GM19239 (cell line): ENCODE measurements at regions not wholly inside any gene's neighbourhood (a gene's known extent, or its start where the extent isn't known, plus 50 kb on each side); places are given as distances from the start of the nearest gene placed in this dataset.
A peak's percentile ranks its signal among the peaks of the same experiment; 100 is the strongest.

Experiments
- DNase-seq: peaks from one replicate; pipeline ENCODE4 v3.0.0; 2011; ENCODE audit warnings: low spot score; ENCODE audit not compliant: insufficient read length
- FAIRE-seq: peaks from 2 replicates; lab custom pipeline; 2011; peaks lifted over from hg19 to GRCh38; lab: Jason Lieb, UNC

DNA sequence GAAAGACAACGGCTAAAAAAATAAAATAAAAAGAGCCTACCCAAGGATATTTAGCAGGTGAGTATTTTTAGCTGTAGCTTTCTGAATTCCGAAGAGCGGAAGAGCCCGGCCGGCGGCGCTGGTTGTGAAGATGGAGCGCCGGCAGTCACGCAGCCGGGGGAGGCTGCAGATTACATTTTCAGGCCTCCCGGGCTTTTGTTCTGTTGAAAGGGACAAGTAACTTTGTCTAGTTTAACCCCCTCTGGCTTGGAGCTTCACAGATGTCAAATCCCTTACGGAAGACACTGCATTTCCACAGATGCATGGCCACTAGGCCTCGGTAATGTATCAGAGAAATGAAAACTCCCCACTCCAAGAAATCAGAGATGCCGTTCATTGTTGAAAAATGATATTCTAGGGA, 497.6 kb upstream of the MKI67 start:
- no peak for FAIRE-seq
- no peak for DNase-seq

DNA sequence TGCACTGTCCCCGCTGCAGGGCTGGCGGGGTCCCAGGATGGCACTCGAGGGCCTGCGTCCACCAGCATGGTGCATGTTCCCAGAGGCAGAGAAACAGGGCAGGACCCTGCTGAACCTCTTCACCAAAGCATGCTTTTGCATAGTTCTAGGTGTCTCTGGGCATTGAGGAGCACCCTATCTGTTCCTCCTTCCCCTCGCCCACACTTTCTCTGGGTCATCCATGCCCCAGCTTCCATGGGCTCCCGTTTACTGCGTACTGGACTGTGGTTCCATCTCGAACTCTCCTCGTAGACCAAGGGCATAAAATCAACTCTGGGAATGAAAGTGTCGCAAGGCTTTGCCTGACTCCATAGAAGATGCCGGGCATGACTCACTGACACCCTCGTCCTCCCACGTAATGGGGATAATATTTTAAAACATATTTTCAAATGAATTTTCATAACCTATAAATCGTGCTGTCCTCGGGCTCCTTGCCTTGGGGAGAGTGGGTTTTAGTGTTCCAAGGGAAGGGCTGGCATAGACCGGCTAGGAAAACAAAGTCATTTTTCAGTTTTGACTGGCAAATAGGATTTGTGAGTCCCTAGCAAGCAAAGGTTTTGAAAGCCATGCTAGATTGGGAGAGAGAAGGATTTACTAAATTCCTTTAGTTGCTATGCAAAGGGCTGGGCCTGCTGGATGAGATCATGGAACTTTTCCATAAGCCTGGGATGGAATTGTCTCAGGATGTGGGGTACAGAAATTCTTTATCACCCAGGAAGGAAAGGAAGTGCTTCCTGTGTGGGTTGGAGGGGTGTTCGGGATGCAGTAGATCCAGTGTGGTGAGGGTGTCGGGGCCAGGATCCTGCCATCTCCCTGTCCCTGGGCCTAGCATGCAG, 498.7 kb upstream of the MKI67 start:
- DNase-seq (no peak), FAIRE-seq (no peak)

DNA sequence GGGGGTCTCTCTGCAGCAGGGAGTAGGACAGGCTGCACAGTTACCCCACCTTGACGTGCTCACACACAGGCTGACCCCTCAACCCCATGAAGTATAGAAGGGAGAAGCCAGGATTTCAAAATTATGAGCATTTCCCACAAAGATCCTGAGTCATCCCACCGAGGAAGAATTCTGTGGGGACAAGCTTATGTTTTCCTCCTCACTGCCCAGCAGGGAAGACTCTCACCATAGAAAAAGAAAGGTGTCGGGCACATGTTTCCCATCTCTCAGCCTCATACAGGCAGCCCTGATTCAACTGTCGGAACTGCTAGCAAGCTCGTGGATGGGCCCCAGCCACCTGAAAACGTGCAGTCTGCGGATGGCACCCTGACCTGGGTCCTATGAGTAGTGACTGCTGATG, 499.7 kb upstream of the MKI67 start:
- FAIRE-seq = no peak
- DNase-seq = no peak

DNA sequence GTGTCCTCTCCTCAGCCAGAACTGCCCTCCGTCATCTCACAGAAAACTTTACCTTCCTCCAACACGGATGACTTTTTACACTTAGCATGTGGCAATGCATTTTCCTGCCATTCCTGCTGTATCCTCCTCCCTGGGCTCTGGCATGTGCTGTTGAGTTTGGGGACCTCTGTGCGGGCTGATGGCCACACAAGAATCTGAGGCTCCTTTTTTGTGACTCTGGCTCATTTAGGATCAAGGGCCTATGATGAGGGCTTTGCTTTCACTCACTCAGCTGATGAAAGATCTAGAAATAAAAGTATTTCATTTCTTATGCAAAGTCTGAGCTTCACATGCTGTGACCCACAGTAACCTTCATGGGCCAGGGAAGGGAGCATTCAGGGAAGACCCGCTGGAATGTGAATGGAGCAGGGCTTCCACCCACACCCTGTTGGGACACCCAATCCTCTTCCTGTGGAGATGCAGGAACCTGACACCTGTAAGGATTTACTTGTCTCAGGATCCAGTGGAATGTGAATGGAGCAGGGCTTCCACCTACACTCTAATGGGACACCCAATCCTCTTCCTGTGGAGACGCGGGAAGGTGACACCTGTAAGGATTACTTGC, 500.3 kb upstream of the MKI67 start:
- no peak for FAIRE-seq
- DNase-seq = no peak

DNA sequence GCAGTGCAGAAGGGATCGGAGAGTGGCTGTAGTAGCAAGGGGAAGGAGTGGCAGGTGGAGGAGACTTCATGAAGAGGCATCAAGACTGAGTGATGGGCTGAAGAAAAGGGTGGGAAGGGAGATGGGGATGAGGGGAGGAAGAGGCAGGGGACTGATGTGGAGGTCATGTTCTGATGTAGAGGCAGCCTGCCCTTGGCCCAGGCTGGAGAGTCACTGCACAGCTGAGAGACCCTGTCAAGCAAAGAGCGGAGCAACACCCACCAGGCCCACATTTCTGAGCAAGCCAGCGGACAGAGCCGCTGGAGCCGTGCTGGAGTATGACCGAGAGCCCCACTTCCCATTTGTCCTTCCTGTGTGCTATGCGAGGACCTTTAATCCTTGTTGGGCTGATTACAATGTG, 501.6 kb upstream of the MKI67 start:
- no peak for DNase-seq
- no peak for FAIRE-seq

DNA sequence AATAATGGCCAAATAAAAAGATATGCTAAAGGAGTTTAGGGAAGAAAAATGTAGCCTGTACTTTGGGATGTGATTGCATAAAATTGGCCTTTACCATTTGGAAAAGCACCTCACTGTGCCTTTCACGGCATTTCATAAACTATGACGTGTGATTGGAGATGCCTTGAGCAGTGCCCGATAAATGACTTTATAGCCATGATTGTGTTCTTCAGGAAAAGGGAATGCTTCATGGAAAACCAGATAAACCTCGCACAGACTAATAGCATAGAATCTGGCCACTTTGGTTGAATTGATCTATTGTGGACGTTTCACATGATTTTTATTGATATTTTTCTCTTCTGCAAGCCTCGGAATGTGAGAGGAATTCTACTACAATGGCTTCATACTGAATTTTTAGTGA, 502.0 kb upstream of the MKI67 start:
- FAIRE-seq (no peak), DNase-seq (no peak)

DNA sequence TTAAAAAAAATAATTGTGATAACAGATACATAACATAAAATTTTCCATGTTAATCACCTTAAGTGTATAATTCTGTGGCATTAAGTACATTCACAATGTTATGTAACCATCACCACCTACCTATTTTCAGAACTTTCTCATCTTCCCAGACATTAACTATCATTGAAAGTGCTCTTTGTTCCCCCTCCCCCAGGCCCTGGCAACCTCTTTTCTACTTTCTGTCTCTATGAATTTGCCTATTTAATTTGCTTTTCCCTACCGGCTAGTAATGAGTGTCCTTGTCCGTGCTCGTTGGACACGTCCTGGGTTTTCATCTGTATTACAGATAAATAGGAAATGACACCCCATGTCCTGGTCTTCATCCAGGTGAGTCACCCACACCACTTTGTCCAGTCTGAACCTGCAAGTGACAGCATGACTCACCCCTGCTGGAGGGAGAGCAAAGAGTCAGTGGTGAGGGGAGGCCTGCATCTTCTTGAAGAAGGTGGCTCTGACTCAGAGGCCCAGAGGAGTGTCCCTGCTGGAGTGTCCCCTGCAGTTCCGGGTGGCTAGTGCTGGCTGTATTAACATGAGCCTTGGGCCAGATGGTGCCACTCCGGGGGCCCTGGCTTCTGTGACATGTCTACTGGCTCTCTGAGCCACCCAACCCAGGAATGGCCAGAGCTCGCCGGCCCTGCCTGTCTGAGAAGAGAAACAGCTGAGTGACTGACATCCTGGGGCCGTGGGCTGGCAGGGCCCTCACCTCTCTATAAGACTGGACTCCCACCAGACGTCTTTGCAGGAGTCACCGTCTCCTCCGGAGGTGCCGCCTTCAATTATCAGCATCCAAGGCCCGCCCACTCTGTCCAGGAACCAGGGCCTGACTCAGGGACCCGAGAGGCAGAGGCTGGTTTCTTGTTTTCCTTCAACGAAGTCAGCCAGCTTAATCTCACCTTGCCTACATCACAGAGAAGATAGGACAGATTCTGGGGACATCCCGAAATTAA, 503.2 kb upstream of the MKI67 start:
- DNase-seq = no peak
- no peak for FAIRE-seq

DNA sequence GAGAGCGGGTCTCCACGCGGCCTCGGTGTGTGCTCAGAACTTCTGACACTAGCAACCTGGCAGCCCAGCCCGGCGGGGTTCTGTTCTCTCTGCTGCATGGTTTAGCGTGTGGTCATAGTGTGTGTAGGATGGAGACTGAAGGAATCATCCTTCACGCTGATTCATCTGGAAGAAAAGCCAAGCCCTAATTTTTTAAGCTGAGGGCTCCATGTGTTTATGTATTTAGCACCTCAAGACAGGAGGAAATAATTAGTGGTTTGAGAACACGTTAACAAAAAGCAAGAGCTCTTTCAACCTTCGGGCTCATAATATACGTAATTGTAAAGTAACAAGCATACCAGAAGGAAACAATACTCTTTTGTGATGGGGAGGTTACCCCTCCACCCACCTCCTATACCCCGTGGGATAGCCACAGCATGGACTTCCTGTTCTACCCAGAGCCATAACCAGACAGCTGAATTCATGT, 504.6 kb upstream of the MKI67 start:
- no peak for FAIRE-seq
- no peak for DNase-seq

DNA sequence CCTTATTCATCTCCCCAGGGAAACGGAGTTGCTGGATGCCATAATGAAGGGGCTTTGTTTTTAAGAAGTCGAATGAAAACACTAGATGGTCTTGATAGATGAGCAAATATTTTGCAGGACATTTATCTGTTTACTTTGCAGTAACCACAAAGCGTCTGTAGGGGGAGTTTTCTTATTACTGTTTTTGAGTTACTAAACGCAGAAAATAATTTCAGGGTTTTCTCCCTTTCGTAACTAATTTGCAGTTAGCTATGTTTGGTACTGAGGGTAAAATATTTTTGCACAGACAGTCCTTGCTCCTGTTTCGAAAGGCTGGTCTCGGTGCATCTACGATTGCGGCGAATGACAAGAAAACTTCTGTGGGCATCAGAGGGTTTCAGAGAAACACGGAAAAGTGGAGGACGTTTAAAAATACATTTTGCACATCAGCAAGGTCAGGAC, 505.6 kb upstream of the MKI67 start:
- no peak for DNase-seq
- peak; percentile 47 for FAIRE-seq

DNA sequence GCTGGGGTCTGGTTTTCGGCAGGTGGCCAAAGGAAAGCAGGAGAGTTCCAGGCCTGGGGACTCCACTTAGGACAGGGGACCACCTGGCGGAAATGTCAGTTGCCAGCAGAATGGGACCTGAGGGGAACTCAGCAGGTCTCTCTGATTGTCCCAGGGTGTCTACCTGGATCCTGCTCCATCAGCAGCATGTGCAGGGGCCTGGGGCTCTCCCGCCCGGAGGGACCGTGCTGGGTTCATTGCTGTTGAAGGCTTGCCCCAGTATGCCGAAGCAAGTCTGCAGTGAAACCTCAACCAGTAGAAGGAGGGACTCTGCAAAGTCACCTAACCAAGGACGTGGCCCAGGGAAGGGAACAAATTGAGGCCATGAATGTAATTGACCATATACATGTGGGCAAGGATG, 506.5 kb upstream of the MKI67 start:
- FAIRE-seq = no peak

DNA sequence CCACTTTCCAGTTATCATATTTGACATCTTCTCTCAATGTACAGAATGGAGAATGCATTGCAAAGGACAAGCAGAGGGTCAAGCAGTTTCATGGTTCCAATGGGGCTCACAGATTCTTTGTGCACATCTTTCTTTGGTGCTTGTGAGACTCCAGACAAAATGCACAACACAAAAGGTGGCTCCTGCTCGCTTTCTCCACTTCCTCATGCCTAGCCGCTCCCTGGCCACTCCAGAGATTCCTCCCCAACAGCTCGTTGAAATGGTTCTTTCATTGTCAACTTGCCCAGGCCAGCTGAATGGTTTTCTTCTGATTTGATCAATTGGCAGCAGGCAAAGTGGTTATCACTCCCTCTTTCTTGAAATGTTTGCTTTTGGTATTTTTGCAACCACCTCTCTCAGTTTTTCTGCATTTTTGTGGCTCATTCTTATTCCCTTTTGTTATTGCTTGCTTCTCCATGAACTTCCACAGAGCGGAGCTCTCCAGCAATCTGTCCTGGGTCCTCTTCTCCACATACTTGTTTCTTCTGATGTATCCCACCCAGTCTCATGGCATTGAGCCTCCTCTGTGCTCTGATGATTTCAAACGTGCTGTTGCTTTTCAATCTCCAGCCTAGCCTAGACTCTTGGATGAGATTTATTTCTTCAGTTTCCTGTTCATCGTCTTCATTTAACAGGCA, 507.8 kb upstream of the MKI67 start:
- FAIRE-seq (no peak), DNase-seq (no peak)

More for the DNA sequence above, 506.5 kb upstream of the MKI67 start:
- no peak for DNase-seq

DNA sequence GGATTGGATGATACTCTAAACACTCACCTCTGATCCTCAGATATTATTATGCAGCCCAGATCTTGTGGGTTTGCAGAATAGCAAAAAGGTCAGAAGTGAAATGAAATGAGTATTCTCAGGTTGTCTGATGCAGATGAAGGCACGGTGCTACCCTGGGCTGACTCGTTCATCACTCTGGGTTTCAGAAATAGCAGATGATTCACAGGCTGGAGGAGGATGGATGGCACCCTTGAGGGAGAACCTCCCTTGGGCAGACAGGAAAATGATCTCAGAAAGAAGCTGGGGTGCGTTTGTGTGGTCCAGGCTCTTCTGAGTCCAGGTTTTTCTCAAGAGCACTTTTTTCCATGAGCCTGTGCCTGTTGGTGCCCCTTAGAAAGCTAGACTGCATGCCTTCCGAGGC, 515.8 kb upstream of the MKI67 start:
- no peak for FAIRE-seq

DNA sequence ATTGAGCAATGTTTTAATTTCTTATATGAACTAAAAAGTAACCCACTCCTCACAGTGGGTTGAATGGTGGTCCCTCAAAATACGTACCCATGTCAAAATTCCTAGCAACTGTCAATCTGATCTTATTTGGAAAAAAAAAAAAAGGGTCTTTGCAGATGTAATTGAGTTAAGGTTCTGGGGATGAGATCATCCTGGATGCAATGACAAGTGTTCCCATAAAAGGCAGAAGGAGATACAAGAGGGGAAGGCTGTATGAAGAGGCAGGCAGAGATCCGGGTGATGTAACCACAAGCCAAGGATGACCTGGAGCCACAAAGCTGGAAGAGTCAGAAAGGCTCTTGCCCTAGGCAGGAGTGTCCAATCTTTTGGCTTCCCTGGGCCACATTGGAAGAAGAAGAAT, 516.3 kb upstream of the MKI67 start:
- FAIRE-seq (no peak), DNase-seq (no peak)

More for the DNA sequence above, 515.8 kb upstream of the MKI67 start:
- DNase-seq = no peak

DNA sequence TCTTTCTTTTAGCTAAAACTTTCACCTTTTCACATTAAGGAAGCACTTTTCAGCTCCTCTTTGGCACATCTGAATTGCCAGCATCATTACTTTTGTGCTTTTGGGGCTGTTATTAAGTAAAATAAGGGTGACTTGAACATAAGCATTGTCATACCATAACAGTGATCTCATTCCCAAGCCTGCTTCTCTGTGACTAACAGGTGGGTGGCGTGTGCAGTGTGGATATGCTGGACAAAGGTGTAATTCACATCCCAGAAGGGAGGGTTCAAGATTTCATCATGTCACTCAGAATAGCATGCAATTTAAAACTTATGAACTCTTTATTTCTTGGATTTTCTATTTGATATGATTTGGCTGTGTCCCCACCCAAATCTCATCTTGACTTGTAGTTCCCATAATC, 517.4 kb upstream of the MKI67 start:
- FAIRE-seq (no peak), DNase-seq (no peak)

DNA sequence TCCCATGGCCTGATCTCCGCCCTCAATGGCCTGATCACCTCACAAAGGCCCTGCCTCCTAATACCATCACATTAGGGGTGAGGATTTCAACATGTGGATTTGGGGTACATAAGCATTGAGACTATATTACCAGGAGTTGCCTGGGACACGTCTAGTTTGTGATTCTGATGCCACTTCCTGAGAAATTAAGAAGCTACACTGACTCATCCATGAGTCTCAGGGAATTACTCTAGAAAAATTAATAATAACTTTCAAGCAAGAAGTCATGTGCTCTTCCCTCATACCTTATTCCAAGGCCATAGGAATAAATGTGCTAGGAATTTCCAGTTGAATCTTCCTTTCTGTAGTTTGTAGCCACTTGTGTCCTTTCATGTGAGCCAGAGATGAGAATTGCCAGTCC, 519.3 kb upstream of the MKI67 start:
- no peak for FAIRE-seq
- no peak for DNase-seq

DNA sequence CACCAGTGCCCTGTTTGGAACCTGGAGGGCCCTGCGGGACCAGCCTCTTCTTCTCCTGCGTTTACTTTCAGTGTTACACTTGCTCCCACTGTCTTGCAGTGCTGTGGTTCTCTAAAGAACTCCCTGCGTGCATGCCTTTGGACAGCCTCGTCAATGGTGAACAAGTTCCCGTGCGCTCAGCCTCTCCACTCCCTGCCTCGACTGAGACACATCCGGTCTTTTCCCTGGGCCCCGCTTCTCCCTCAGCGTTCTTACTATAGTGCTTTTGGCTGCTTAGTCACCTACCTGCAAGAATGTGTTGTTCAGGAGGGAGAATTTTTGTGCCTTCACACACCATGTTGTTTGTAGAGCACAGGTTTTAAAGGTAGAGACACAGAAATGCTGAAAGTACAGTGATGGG, 520.7 kb upstream of the MKI67 start:
- no peak for FAIRE-seq
- no peak for DNase-seq

DNA sequence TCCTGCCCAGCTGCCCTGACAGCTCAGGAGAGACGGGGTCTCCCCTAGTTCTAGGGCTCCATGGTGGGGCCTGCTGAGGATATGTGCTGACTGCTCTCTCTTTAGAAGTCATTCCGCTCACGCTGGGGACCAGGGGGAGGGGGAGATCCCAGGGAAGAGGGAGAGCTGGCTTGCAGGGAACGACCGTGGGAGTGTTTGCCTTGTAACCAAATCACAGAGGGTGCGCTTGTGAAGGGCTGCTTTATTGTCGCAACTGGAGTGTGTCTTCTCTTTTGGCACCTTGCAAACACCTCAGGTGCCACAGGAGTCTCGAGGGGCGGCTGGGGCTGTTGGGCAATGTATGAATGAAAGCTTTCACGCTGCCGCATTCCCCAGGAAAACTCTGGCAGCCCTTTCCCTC, 531.3 kb upstream of the MKI67 start:
- DNase-seq (no peak), FAIRE-seq (no peak)

DNA sequence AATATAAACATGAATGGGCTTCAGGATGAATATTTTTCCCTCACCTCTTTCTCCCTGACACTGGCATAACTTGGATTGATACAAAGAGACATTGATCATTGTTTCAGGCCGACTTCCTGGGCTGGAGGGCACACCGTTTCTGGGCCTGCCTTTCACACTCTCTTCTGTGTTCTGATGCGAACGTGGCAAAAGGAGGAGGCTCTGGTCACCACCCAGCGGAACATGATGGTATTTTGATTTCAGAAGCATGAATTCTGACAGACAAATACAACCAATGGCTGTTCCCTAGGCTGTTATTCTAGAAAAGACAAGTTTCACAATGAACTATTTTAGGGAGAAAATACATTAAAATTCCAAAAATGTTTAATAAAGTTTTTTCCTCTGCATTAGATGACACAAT, 534.5 kb upstream of the MKI67 start:
- FAIRE-seq = no peak
- DNase-seq = no peak

DNA sequence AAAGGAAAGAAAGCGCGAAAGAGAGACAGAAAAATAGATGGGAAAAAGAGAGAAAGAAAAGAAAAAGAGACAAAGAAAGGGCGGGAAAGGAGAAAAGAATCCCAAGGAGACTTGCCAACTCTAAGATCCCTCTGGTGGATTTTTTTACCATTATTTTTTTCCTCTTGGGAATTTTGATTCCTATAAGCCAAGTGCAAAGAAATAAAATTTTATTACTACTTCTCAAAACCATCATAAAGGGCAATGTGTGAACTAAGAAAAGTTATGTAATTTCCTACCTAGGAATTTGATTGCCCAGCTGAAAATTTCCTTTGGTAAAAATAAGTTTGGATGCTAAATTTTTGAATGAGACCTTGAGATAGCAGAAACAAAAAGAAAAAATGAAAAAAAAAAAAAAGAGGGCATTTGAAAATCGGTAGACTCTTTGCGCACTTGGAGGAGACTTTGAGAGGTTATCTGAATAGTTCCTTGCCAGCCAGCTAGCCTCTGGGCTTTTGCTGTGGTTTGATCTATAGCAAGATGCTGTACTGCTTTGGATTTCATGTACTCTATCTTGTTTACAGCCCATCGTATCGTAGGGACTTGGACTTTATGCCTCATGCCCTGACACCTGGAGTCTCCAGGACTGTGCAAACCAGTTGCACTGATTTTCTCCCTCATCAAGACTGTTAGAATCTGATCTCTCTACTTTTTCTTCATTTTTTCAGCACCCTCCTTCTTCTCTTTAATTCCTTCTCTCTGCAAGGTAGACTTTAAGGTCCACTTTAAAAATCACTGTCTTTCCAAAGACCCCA, 535.4 kb upstream of the MKI67 start:
- DNase-seq (no peak), FAIRE-seq (no peak)
